Tibial nerve (tissue), 4 donors: ENCODE measurements at regions not wholly inside any gene's neighbourhood (a gene's known extent, or its start where the extent isn't known, plus 50 kb on each side); places are given as distances from the start of the nearest gene placed in this dataset.

Experiments used
- DNase-seq, 2 donors: peaks; one replicate each; pipeline ENCODE4 v3.0.0-alpha.2; 2019; ENCODE audit warnings: low spot score in 2 of 2
- H3K27ac ChIP-seq, 4 donors: fragments of 200-600 bp; sonication (generic) in 3 of 4; one replicate each; pipeline ENCODE4 v1.5.1; 2017 to 2019; ENCODE audit warnings: mild to moderate bottlenecking in 1 of 4
- H3K27me3 ChIP-seq, 2 donors: fragments of 200-600 bp; sonication (generic) in 1 of 2; one replicate each; pipeline versions ENCODE4 v1.5.1 to v1.6.0; 2017 to 2019
- H3K36me3 ChIP-seq, 3 donors: fragments of 200-600 bp; sonication (generic); one replicate each; pipeline ENCODE4 v1.5.1; 2018 to 2019
- H3K4me1 ChIP-seq, 4 donors: fragments of 200-600 bp; sonication (generic) in 3 of 4; one replicate each; pipeline ENCODE4 v1.5.1; 2017 to 2019
- H3K4me3 ChIP-seq, 4 donors: fragments of 200-600 bp; sonication (generic) in 3 of 4; one replicate each; pipeline ENCODE4 v1.5.1; 2017 to 2019; ENCODE audit warnings: mild to moderate bottlenecking in 1 of 4, moderate library complexity in 1 of 4
- H3K9me3 ChIP-seq, 4 donors: fragments of 200-600 bp; sonication (generic) in 3 of 4; one replicate each; pipeline ENCODE4 v1.5.1; 2017 to 2019
- EP300 ChIP-seq, 2 donors: sonication (generic); formaldehyde crosslinking; IDR thresholded peaks; one replicate each; pipeline ENCODE4 v1.6.1; 2017; ENCODE audit warnings: antibody characterized with exemption in 2 of 2, mild to moderate bottlenecking in 1 of 2
- POLR2A ChIP-seq, 2 donors: fragments of 450-650 bp; IDR thresholded peaks; one replicate each; pipeline ENCODE4 v1.6.1; 2017; ENCODE audit warnings: antibody characterized with exemption in 2 of 2, mild to moderate bottlenecking in 2 of 2, moderate library complexity in 2 of 2
- WGBS, 2 donors: methylation state at CpG; one replicate each; pipeline ENCODE4 v1.1.5; 2018; 5-methylcytosine and 5-hydroxymethylcytosine counted together
- TF ChIP-seq, protein P1 (sequence below), 5 experiments: fragments of 200-600 bp in 3 of 5; fragments of 450-650 bp in 2 of 5; sonication (generic) in 3 of 5; IDR thresholded peaks; one replicate each; pipeline ENCODE4 v1.5.1; 2016 to 2019; ENCODE audit warnings: antibody characterized with exemption in 5 of 5, mild to moderate bottlenecking in 3 of 5, moderate library complexity in 2 of 5

DNA sequence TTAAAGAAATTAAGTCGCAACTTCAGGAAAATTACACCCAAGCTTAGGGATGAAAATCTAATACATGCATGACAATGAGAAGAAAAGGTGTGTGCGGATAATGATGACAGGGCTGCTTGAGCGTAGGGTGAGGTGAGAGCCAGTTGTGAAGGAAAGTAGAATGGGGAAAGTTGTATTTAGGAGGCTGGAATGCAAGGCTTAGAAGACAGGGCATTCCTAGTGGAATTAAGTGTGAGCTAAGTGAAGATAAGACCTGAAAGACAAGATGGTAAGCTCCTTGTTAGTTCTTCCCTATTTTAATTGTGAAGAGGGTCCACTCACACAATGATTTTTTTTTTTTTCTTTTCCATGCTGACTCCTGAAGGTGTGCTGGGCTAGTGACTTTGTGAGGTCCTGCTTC is 519.5 kb upstream of the SALL1 start:
- WGBS, 2 donors, result 92 to 94% methylated on average over 3 of the region's 3 CpGs
- DNase-seq, result no peak
- H3K4me3 ChIP-seq, result no peak overlapping the region

DNA sequence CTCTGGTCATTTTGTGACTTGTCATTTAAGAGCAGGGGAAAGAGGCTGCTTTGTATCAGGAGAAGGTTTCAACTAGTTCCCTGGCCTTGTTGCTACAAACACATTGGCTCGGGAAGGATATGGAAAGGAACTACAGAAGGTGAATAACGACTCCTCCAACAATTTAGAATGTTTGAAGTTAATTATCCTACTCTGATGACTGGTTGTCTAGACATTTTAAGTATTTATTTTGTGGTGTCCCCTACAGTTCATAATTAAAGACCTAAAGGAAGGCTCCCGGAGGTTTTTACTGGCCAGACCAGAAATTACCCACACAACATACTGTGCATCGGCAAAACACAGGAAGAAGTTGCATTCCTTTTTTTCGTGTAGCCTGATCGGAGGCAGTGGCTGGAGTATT is 515.8 kb upstream of the SALL1 start:
- DNase-seq, result no peak
- Histone ChIP-seq H3K4me1 (no peaks in the 10 kb centered on the region), H3K36me3 (no peaks in the 10 kb centered on the region), H3K9me3 (no peaks in the 10 kb centered on the region), H3K27me3 (no peaks in the 10 kb centered on the region), H3K4me3 (no peak overlapping the region), H3K27ac (no peak overlapping the region)
- WGBS, 2 donors, result 24 to 25% methylated on average over 6 of the region's 6 CpGs
- TF ChIP-seq, protein P1, sequence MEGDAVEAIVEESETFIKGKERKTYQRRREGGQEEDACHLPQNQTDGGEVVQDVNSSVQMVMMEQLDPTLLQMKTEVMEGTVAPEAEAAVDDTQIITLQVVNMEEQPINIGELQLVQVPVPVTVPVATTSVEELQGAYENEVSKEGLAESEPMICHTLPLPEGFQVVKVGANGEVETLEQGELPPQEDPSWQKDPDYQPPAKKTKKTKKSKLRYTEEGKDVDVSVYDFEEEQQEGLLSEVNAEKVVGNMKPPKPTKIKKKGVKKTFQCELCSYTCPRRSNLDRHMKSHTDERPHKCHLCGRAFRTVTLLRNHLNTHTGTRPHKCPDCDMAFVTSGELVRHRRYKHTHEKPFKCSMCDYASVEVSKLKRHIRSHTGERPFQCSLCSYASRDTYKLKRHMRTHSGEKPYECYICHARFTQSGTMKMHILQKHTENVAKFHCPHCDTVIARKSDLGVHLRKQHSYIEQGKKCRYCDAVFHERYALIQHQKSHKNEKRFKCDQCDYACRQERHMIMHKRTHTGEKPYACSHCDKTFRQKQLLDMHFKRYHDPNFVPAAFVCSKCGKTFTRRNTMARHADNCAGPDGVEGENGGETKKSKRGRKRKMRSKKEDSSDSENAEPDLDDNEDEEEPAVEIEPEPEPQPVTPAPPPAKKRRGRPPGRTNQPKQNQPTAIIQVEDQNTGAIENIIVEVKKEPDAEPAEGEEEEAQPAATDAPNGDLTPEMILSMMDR (IDR thresholded peaks at IDR 0.05), result no peak
- no peak for TF ChIP-seq POLR2A (IDR thresholded peaks at IDR 0.05)
- no peak for TF ChIP-seq EP300 (IDR thresholded peaks at IDR 0.05)

More for the DNA sequence above, 519.5 kb upstream of the SALL1 start:
- H3K27ac ChIP-seq, result no peak overlapping the region
- no peaks in the 10 kb centered on the region for H3K9me3 ChIP-seq
- H3K27me3 ChIP-seq, result no peaks in the 10 kb centered on the region
- TF ChIP-seq EP300 (IDR thresholded peaks at IDR 0.05) (no peak), POLR2A (IDR thresholded peaks at IDR 0.05) (no peak)
- TF ChIP-seq, protein P1 (IDR thresholded peaks at IDR 0.05), result no peak
- no peaks in the 10 kb centered on the region for H3K36me3 ChIP-seq
- no peaks in the 10 kb centered on the region for H3K4me1 ChIP-seq

DNA sequence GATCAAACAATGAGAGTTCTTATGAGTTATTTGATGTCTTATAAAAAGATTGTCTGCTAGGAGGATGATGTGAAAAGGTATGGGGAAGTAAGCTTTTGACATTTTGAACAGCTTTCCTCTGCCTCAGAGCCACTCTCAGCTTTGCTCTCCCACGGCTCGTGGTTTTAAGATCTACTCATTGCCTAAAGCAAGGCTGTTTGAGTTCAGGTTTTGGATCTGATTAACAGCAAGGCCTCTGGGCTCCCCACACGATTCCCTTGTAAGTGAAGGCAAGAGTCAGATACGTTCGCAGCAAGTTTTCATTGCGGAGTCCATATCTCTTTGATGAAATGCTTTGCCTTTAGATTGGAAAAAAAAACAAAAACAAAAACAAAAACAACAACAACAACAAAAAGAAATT is 515.0 kb upstream of the SALL1 start:
- TF ChIP-seq, protein P1 (IDR thresholded peaks at IDR 0.05), result no peak
- TF ChIP-seq EP300 (IDR thresholded peaks at IDR 0.05) (no peak), POLR2A (IDR thresholded peaks at IDR 0.05) (no peak)
- Histone ChIP-seq H3K9me3 (no peaks in the 10 kb centered on the region), H3K4me3 (no peak overlapping the region), H3K36me3 (no peaks in the 10 kb centered on the region), H3K27me3 (no peaks in the 10 kb centered on the region), H3K4me1 (no peaks in the 10 kb centered on the region), H3K27ac (no peak overlapping the region)
- DNase-seq, result no peak
- WGBS, 2 donors, result 60 to 64% methylated on average over 6 of the region's 6 CpGs

DNA sequence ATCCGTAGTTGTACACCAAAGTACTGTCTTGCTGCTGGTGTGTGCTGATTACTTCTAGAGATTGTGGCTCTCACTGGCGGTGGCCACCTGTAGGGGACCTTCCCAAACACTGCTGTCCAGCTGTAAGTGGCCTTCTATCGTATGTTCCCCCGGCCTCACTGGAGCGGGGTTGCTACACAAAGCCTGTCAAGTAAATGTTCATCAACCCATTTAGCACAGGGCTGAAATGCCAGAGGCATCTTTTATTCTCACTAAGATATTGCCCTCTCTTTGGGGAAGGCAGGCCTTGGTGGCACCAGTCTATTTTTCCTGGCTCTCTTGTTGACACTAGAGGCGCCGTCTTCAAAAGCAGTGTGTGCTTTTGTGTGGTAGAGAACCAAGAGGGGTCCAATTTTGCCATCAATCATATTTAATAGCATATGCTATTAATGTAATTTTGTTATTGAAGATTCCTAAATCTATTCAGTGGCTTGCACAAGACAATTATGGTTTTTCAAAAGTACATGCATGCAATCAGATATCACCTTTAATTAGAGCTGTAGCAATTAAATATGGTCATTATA is 514.4 kb upstream of the SALL1 start:
- Histone ChIP-seq H3K4me3 (no peak overlapping the region), H3K27me3 (no peaks in the 10 kb centered on the region), H3K27ac (no peak overlapping the region), H3K36me3 (no peaks in the 10 kb centered on the region), H3K9me3 (no peaks in the 10 kb centered on the region), H3K4me1 (no peaks in the 10 kb centered on the region)
- no peak for TF ChIP-seq POLR2A (IDR thresholded peaks at IDR 0.05)
- TF ChIP-seq, protein P1 (IDR thresholded peaks at IDR 0.05), result no peak
- no peak for TF ChIP-seq EP300 (IDR thresholded peaks at IDR 0.05)
- 91% methylated on average over 7 of the region's 7 CpGs for WGBS, 2 donors
- DNase-seq, result no peak

DNA sequence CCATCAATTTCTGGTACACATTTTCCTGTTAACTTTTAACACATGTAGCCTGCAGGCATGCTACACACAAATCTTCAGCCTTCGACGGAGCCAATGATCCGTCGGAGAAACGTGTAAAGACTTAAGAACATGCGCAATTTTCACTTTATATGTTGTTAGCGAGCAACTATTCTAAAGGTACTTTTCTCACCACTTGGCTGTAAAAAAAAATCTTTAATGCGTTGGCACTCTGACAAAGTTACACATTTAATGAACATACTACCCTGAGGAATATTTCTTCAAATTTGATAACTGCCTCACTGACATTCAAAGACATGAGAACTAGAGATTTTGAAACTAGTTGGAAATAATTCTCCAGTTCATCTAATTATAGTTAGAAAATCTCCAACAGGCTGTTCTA is 507.5 kb upstream of the SALL1 start:
- no peaks in the 10 kb centered on the region for H3K36me3 ChIP-seq
- no peaks in the 10 kb centered on the region for H3K4me1 ChIP-seq
- 66 to 76% methylated on average over 8 of the region's 8 CpGs for WGBS, 2 donors
- H3K27ac ChIP-seq, result no peak overlapping the region
- no peak for DNase-seq
- H3K4me3 ChIP-seq, result no peak overlapping the region
- H3K9me3 ChIP-seq, result peaks cover 0 to 3% (median 0%) of the 10 kb centered on the region in 4 donors
- TF ChIP-seq EP300 (IDR thresholded peaks at IDR 0.05), result no peak
- TF ChIP-seq POLR2A (IDR thresholded peaks at IDR 0.05), result no peak
- TF ChIP-seq, protein P1 (IDR thresholded peaks at IDR 0.05), result no peak
- no peaks in the 10 kb centered on the region for H3K27me3 ChIP-seq
